Epithelial cell of proximal tubule (primary cell): ENCODE measurements at regions not wholly inside any gene's neighbourhood (a gene's known extent, or its start where the extent isn't known, plus 50 kb on each side); places are given as distances from the start of the nearest gene placed in this dataset.

Experiments used
- DNase-seq: peaks from one replicate; pipeline ENCODE4 v3.0.0-alpha.2; 2011; ENCODE audit warnings: low read depth
- H3K4me3 ChIP-seq: 2 replicates; pipeline ENCODE4 v1.5.1; 2011; ENCODE audit warnings: low read depth, mild to moderate bottlenecking, low read length
- TF ChIP-seq, protein P1 (sequence below): conservative IDR thresholded peaks from 2 replicates; pipeline ENCODE4 v1.5.1; 2012; ENCODE audit warnings: low read depth, mild to moderate bottlenecking, low read length

DNA sequence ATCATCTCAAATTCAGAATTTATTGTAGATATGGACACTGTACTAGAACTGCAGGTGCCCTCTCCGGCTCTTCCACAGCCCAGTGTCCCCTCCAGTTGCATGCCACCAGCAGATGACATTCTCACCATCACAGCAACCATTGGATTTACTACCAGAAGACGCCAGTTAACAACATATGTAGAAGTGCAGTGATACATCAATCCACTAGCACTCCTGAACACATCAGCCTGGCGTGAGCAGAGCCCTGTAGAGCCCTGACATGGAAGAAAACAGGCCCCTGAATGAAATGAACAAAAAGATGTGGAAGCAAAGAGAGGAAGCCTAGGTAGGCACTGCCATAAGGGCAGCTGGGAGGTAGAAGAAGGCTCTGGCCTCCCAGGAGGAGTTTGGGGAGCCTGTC is 73.1 kb upstream of the GALNT2 start:
- TF ChIP-seq, protein P1, sequence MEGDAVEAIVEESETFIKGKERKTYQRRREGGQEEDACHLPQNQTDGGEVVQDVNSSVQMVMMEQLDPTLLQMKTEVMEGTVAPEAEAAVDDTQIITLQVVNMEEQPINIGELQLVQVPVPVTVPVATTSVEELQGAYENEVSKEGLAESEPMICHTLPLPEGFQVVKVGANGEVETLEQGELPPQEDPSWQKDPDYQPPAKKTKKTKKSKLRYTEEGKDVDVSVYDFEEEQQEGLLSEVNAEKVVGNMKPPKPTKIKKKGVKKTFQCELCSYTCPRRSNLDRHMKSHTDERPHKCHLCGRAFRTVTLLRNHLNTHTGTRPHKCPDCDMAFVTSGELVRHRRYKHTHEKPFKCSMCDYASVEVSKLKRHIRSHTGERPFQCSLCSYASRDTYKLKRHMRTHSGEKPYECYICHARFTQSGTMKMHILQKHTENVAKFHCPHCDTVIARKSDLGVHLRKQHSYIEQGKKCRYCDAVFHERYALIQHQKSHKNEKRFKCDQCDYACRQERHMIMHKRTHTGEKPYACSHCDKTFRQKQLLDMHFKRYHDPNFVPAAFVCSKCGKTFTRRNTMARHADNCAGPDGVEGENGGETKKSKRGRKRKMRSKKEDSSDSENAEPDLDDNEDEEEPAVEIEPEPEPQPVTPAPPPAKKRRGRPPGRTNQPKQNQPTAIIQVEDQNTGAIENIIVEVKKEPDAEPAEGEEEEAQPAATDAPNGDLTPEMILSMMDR, result no peak
- no peak for DNase-seq
- no peak overlapping the region for H3K4me3 ChIP-seq

DNA sequence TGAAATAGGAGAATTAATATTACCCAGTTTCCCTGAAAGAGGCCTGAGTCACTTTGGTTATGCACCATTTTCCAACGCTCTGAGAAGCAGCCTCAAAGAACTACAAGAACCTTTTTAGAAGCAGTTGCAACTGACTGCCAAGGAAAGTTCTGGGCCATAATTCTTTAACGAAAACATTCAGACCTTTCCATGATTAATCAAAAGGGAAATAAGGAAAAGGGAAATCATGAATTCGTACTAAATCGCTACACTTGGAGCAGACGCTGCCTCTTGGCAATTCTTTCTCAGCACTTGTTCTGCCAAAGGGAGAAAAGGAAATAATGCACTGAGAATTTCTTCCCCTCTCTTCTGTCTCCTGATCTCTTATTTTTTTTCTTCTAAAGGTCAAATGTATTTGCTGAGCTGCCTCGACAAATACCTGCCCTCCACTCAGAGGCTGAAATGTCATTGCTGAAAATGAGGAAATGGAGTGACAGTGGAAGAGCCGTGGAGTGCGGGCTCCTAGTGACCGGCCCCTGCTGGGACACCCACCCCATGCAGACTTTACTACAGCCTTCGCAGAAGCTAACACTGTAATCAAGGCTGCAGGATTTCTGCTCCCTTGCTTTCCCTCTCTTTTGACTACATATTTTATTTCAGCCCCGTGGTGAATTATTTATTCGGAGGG is 67.9 kb upstream of the GALNT2 start:
- TF ChIP-seq, protein P1, result no peak
- DNase-seq, result no peak
- no peak overlapping the region for H3K4me3 ChIP-seq

DNA sequence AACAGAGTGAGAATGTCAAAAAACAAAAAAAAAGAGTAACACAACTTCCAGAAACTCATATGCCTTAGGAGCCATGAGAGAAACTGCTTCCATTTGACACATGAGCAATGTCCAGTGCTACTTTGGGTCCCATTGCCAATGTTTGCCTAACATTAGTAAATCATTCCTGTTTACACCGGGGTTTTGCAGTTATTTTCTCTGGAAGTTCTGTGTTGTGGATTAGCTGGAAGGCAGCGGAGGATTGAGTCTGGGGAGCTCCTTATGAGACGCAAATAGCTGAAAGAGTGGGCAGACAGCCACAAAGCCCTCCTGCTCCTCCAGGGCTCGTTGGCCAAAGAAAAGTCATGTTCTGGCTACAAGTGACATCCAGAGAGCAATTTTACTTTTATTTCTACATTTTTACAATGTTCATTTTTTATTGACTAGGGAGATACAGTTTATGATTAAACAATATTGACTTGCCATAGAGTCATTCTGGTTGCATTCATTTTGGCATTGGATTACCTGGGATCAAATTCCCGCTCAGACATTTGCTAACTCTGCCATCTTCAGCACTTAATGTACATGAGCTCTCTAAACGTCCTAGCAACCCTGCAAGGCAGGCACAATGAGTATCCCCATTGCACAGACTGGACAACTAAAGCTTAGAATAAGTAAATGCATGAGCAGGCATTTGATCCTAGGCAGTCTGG is 66.4 kb upstream of the GALNT2 start:
- H3K4me3 ChIP-seq, result no peak overlapping the region
- TF ChIP-seq, protein P1, result no peak
- no peak for DNase-seq

DNA sequence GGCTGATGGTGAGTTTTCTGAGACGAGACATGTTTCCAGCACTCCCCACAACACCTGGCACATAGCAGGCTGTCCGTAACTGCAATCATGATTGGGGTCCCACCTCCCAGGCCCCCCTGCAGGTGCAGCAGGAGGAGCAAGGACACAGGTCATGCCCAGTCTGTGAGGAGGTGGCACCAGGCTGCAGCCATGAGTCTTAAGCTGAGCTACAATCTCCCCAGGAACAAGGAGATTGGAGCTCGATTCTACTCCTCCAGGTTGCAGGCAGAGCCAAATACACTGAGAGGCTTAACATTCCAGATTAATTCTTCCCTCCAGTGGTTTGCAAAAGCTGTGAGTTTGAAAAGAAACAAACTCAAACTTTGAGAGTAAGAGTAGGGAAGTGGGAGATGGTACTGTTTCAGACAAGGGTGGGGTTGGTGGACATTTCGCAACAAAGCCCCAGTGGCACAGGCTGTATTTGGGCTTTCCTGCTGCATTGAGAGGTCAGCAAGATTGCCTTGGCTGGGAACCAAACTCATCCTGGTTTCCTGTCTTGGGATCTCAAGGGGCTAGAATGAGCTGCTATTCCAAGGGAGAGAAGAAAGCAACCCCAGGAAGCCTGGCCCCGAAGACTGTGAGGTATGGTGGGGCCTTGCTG is 64.8 kb upstream of the GALNT2 start:
- no peak for DNase-seq
- TF ChIP-seq, protein P1, result no peak
- H3K4me3 ChIP-seq, result no peak overlapping the region

DNA sequence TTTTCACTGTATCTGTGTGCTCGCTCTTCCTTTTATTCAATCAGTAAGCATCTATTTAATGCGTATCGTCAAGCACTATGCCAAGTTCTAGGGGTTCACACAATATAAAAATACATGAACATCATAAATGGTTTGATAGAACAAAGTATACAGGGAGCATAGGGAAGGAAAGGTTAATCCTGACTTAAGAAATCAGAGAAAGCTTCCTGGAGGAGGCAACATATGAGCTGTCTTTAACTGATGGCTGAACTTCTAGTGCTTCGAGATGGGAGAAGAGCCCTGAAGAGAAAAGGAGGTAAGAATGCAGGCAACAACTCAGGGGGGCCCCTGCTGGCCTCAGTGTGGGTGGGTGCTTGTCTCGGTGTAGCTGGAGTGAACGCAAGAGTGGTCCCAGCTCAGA is 63.6 kb upstream of the GALNT2 start:
- no peak overlapping the region for H3K4me3 ChIP-seq
- DNase-seq, result no peak
- TF ChIP-seq, protein P1, result no peak

DNA sequence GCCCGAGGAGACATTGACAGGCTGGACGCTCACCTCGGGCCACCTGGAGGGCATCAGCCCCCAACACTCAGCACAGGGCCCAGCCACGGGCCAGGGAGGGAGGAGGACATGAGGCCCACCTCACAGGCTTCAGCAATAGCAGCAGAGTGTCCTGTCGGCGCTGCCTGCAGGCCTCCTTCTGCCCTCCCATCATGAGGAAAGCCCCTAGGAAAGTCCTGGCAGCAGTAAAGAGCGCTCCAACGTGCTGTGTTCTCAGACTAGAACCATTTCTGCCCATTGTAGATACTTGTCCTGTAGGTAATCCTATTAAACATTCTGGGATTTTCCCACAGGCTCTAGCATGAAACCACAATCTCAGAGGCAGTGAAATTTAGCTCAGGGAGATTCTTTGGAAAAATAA is 62.0 kb upstream of the GALNT2 start:
- no peak for DNase-seq
- H3K4me3 ChIP-seq, result no peak overlapping the region
- TF ChIP-seq, protein P1, result no peak

DNA sequence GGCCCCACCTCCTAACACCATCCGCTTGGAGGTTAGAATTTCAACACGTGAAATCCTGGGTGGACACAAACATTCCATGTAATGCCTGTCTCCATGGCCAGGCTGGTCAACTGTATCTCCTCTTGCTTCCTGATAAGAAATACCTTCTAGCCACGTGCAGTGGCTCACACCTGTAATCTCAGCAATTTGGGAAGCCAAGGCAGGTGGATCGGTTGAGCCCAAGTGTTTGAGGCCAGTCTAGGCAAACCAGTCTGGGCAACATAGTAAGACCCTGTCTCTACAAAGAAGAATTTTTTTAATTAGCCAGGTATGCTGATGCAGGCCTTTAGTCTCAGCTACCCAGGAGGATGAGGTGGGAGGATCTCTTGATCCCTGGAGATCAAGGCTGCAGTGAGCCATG is 58.3 kb upstream of the GALNT2 start:
- DNase-seq, result no peak
- TF ChIP-seq, protein P1, result no peak
- H3K4me3 ChIP-seq, result no peak overlapping the region
